Panc1 (cell line): ENCODE measurements at regions not wholly inside any gene's neighbourhood (a gene's known extent, or its start where the extent isn't known, plus 50 kb on each side); places are given as distances from the start of the nearest gene placed in this dataset.

Source experiments
- ATAC-seq: fragments of 200-7000 bp; cut with Tn5 transposase; 2 replicates; pipeline ENCODE4 v1.9.1; 2020; ENCODE audit warnings: mild to moderate bottlenecking, moderate library complexity
- BruUV-seq: library from RNA; stranded (reverse); fragments of 400-500 nt; replicated peaks from 2 replicates; lab custom pipeline; 2021; lab: Mats Ljungman, UMichigan
- CTCF ChIA-PET: fragments of 300-600 bp; sonication (Branson Sonifier 250); formaldehyde crosslinking; loops from one replicate; lab custom pipeline; 2022; ENCODE audit warnings: antibody characterized with exemption; lab: Charles Lee
- POLR2A ChIA-PET: fragments of 300-600 bp; sonication (Branson Sonifier 250); formaldehyde crosslinking; loops from one replicate; lab custom pipeline; 2022; ENCODE audit warnings: antibody characterized with exemption; lab: Charles Lee
- DNase-seq: peaks from one replicate; pipeline ENCODE4 v3.0.0-alpha.2; 2010; ENCODE audit warnings: low read depth, low spot score
- H3K27ac ChIP-seq: 2 replicates; pipeline ENCODE4 v1.5.1; 2011; ENCODE audit warnings: mild to moderate bottlenecking, low read length, inconsistent platforms
- H3K27me3 ChIP-seq: fragments of 200-500 bp; sonication (Bioruptor generic); 2 replicates; pipeline ENCODE4 v1.6.0; 2014; ENCODE audit warnings: low read length, inconsistent platforms; ENCODE audit not compliant: control insufficient read depth, insufficient read depth
- H3K36me3 ChIP-seq: fragments of 200-500 bp; sonication (Bioruptor generic); 2 replicates; pipeline ENCODE4 v1.5.1; 2014; ENCODE audit warnings: inconsistent platforms, mild to moderate bottlenecking, low read length, moderate library complexity; ENCODE audit not compliant: control insufficient read depth, insufficient read depth
- H3K4me1 ChIP-seq: 2 replicates; pipeline ENCODE4 v1.5.1; 2011; ENCODE audit warnings: inconsistent platforms, mild to moderate bottlenecking, low read length, moderate library complexity; ENCODE audit not compliant: control insufficient read depth, insufficient read depth
- H3K4me3 ChIP-seq, 2 experiments: 2 replicates each; pipeline ENCODE4 v1.5.1; 2011 to 2012; ENCODE audit warnings: low read depth in 2 of 2, low read length in 2 of 2, mild to moderate bottlenecking in 2 of 2, inconsistent platforms in 1 of 2, moderate library complexity in 1 of 2
- H3K9me3 ChIP-seq: fragments of 200-500 bp; sonication (Bioruptor generic); 2 replicates; pipeline ENCODE4 v1.5.1; 2014; ENCODE audit warnings: low read depth, mild to moderate bottlenecking, inconsistent platforms, low read length, moderate library complexity; ENCODE audit not compliant: control insufficient read depth, insufficient read depth
- POLR2AphosphoS5 ChIP-seq: IDR thresholded peaks from 2 replicates; pipeline ENCODE4 v1.6.1; 2012; ENCODE audit warnings: mild to moderate bottlenecking, low read depth, low read length, moderate library complexity
- REST ChIP-seq, 2 experiments: IDR thresholded peaks; 2 replicates each; pipeline ENCODE4 v1.6.1; 2011 to 2012; ENCODE audit warnings: low read depth in 2 of 2, control low read depth in 1 of 2, low read length in 1 of 2, mild to moderate bottlenecking in 1 of 2, moderate library complexity in 1 of 2; ENCODE audit not compliant: insufficient read depth in 1 of 2
- SIN3A ChIP-seq: IDR thresholded peaks from 2 replicates; pipeline ENCODE4 v1.6.1; 2012; ENCODE audit warnings: low read depth, mild to moderate bottlenecking, low read length, moderate library complexity, borderline replicate concordance; ENCODE audit not compliant: insufficient read depth
- TCF7L2 ChIP-seq: IDR thresholded peaks from 2 replicates; pipeline ENCODE4 v1.6.1; 2011; ENCODE audit warnings: mild to moderate bottlenecking, low read depth, low read length, inconsistent platforms
- in situ Hi-C: cut with HindIII; loops from 2 replicates; pipeline ENCODE4 v1.10.0; 2016; ENCODE audit warnings: low sequenced_read_pairs, low pct_unique_long_range_greater_than_20kb
- intact Hi-C: fragments of 100-400 bp; cut with micrococcal nuclease; formaldehyde crosslinking; loops from one replicate; pipeline ENCODE4 v1.10.0; 2022; ENCODE audit not compliant: unreplicated experiment
- TF ChIP-seq, protein P1 (sequence below): fragments of 450-650 bp; IDR thresholded peaks from 2 replicates; pipeline ENCODE4 v1.5.1; 2017; ENCODE audit warnings: mild to moderate bottlenecking

DNA sequence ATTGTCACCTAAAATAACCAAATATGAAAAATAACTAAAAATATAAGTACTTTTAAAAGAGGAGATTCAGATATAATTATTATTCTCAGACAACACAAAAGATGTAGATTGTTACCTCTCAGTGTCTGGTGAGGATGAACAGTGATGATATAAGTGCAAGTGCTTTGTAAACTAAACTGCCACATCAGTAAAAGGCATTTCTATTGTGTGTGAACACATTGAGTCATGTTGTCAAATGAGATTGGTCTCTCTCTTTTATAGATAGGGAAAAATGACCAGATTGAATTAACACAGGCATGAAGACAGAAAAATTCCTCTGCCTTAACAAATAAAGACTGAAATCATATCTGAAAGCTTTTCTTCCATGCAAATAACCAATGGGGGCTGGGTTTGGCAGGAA lies 182.4 kb upstream of the TMEFF2 start:
- Histone ChIP-seq H3K27me3 (no peaks in the 10 kb centered on the region), H3K36me3 (no peaks in the 10 kb centered on the region), H3K4me3 (no peak overlapping the region), H3K4me1 (no peaks in the 10 kb centered on the region), H3K9me3 (no peaks in the 10 kb centered on the region), H3K27ac (no peak overlapping the region)
- no TSS peak for BruUV-seq
- ChIA-PET CTCF (no interaction called here), POLR2A (no interaction called here)
- in situ Hi-C loops (no loop called here), intact Hi-C loops (no loop called here)
- no peak for TF ChIP-seq REST (IDR thresholded peaks at IDR 0.05; ENCODE audit: insufficient read depth in 1 of 2, low read depth in 2 of 2, low read length in 1 of 2)
- no peak for TF ChIP-seq POLR2AphosphoS5
- no peak for TF ChIP-seq TCF7L2
- TF ChIP-seq, protein P1, sequence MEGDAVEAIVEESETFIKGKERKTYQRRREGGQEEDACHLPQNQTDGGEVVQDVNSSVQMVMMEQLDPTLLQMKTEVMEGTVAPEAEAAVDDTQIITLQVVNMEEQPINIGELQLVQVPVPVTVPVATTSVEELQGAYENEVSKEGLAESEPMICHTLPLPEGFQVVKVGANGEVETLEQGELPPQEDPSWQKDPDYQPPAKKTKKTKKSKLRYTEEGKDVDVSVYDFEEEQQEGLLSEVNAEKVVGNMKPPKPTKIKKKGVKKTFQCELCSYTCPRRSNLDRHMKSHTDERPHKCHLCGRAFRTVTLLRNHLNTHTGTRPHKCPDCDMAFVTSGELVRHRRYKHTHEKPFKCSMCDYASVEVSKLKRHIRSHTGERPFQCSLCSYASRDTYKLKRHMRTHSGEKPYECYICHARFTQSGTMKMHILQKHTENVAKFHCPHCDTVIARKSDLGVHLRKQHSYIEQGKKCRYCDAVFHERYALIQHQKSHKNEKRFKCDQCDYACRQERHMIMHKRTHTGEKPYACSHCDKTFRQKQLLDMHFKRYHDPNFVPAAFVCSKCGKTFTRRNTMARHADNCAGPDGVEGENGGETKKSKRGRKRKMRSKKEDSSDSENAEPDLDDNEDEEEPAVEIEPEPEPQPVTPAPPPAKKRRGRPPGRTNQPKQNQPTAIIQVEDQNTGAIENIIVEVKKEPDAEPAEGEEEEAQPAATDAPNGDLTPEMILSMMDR: no peak
- no peak for TF ChIP-seq SIN3A
- DNase-seq: no peak
- no peak for ATAC-seq

DNA sequence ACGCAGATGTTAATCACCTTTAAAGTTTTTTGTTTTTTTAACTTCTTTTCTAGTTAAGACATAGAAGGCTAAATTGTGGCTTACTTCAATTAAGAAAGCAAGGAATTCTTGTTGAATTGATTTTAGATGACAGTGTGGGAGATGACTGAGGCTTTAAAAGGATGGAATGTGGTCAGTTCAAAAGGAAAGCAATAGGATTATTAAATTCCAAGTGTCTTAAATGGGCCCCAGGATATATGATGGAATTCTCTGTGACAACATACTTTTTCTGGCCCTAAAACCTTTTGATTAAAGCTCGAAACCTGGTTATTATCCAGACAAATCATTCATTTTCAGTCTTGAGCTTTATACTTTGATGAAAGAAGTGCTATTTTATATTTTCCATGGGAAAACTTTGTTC lies 179.0 kb upstream of the TMEFF2 start:
- no peak overlapping the region for H3K4me3 ChIP-seq
- ChIA-PET CTCF (no interaction called here), POLR2A (no interaction called here)
- no TSS peak for BruUV-seq
- H3K27me3 ChIP-seq: no peaks in the 10 kb centered on the region
- in situ Hi-C loops: no loop called here
- no peak for DNase-seq
- no peaks in the 10 kb centered on the region for H3K4me1 ChIP-seq
- H3K27ac ChIP-seq: no peak overlapping the region
- no peaks in the 10 kb centered on the region for H3K36me3 ChIP-seq
- no peak for ATAC-seq
- intact Hi-C loops: no loop called here
- no peak for TF ChIP-seq REST (IDR thresholded peaks at IDR 0.05; ENCODE audit: insufficient read depth in 1 of 2, low read depth in 2 of 2, low read length in 1 of 2)
- TF ChIP-seq, protein P1: no peak
- TF ChIP-seq TCF7L2: no peak
- no peak for TF ChIP-seq POLR2AphosphoS5
- TF ChIP-seq SIN3A: no peak
- H3K9me3 ChIP-seq: no peaks in the 10 kb centered on the region
